ENCODE measurements at regions not wholly inside any gene's neighbourhood (a gene's known extent, or its start where the extent isn't known, plus 50 kb on each side); places are given as distances from the start of the nearest gene placed in this dataset.

- WGBS, 2 donors: 21 to 45% methylated on average over 1 of the region's 1 CpG
- ATAC-seq (ENCODE audit: low FRiP score in 2 of 2) (no peak), DNase-seq (no peak)
- H3K4me3 ChIP-seq: no peak overlapping the region
- H3K27me3 ChIP-seq: no peaks in the 10 kb centered on the region
- no peak for TF ChIP-seq EP300 (IDR thresholded peaks at IDR 0.05)
- TF ChIP-seq, protein P1, sequence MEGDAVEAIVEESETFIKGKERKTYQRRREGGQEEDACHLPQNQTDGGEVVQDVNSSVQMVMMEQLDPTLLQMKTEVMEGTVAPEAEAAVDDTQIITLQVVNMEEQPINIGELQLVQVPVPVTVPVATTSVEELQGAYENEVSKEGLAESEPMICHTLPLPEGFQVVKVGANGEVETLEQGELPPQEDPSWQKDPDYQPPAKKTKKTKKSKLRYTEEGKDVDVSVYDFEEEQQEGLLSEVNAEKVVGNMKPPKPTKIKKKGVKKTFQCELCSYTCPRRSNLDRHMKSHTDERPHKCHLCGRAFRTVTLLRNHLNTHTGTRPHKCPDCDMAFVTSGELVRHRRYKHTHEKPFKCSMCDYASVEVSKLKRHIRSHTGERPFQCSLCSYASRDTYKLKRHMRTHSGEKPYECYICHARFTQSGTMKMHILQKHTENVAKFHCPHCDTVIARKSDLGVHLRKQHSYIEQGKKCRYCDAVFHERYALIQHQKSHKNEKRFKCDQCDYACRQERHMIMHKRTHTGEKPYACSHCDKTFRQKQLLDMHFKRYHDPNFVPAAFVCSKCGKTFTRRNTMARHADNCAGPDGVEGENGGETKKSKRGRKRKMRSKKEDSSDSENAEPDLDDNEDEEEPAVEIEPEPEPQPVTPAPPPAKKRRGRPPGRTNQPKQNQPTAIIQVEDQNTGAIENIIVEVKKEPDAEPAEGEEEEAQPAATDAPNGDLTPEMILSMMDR (IDR thresholded peaks at IDR 0.05): no peak
- TF ChIP-seq POLR2A (IDR thresholded peaks at IDR 0.05): no peak
- TF ChIP-seq POLR2AphosphoS5 (IDR thresholded peaks at IDR 0.05): no peak
- no peaks in the 10 kb centered on the region for H3K4me1 ChIP-seq
- H3K27ac ChIP-seq: no peak overlapping the region
- H3K36me3 ChIP-seq: no peaks in the 10 kb centered on the region
- H3K9me3 ChIP-seq: no peaks in the 10 kb centered on the region
These were observed 106.2 kb upstream of the DLX6 start for GRCh38 chr7:96899108-96899507.

- 54 to 57% methylated on average over 3 of the region's 3 CpGs for WGBS, 2 donors
- H3K4me3 ChIP-seq: no peak overlapping the region
- H3K36me3 ChIP-seq: no peaks in the 10 kb centered on the region
- no peaks in the 10 kb centered on the region for H3K9me3 ChIP-seq
- ATAC-seq (ENCODE audit: low FRiP score in 2 of 2): no peak
- TF ChIP-seq POLR2A (IDR thresholded peaks at IDR 0.05): no peak
- TF ChIP-seq POLR2AphosphoS5 (IDR thresholded peaks at IDR 0.05): no peak
- no peak for TF ChIP-seq EP300 (IDR thresholded peaks at IDR 0.05)
- TF ChIP-seq, protein P1 (IDR thresholded peaks at IDR 0.05): no peak
- H3K27me3 ChIP-seq: no peaks in the 10 kb centered on the region
- H3K27ac ChIP-seq: no peak overlapping the region
- DNase-seq: no peak
- H3K4me1 ChIP-seq: no peaks in the 10 kb centered on the region
These were observed 103.4 kb upstream of the DLX6 start for GRCh38 chr7:96901822-96902445.

DNA sequence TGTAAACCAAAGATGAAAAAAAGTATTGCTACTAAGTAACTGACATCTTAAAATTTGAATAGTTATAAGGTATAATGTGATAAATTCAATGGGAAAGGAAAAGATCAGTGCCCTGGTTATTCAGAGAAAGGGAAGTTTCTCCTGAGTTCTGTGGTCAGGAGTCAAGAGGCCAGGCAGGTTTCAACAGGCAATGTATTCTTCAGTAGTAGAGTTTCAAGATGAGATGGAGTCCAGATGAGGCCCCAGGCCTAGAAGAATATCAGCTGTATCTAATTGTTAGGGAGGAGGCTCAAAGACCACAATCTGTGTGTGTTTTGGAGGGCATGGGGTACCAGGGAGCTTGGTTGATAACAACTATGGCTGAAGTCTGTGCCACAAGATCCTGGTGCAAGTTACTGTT is 101.4 kb upstream of the DLX6 start:
- Histone ChIP-seq H3K27me3 (no peaks in the 10 kb centered on the region), H3K4me3 (no peak overlapping the region), H3K27ac (no peak overlapping the region), H3K36me3 (no peaks in the 10 kb centered on the region), H3K4me1 (no peaks in the 10 kb centered on the region), H3K9me3 (no peaks in the 10 kb centered on the region)
- no peak for TF ChIP-seq EP300 (IDR thresholded peaks at IDR 0.05)
- TF ChIP-seq, protein P1 (IDR thresholded peaks at IDR 0.05): no peak
- TF ChIP-seq POLR2AphosphoS5 (IDR thresholded peaks at IDR 0.05): no peak
- no peak for TF ChIP-seq POLR2A (IDR thresholded peaks at IDR 0.05)
- DNase-seq: no peak
- no peak for ATAC-seq (ENCODE audit: low FRiP score in 2 of 2)

DNA sequence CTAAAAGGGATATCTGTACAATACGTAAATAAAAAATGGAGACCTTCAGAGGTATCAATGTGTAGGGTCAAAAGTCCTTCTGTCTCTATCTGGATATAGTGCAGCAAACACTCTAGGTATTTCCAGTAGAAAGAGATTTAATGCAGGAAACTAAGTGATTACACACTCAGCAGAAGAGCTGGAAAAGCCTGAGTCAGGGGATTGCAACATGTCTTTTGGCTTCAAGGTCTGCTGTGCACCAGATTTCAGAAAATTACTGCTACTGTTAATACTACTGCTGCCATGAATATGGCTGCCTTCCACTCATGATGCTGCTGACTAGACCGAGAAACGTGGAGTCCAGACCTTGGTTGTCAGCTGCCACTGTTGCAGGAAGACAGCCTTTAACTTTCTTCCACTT is 94.9 kb upstream of the DLX6 start:
- TF ChIP-seq POLR2AphosphoS5 (IDR thresholded peaks at IDR 0.05): no peak
- no peak for TF ChIP-seq POLR2A (IDR thresholded peaks at IDR 0.05)
- no peak for TF ChIP-seq EP300 (IDR thresholded peaks at IDR 0.05)
- H3K36me3 ChIP-seq: no peaks in the 10 kb centered on the region
- no peak for ATAC-seq (ENCODE audit: low FRiP score in 2 of 2)
- no peak for DNase-seq
- H3K4me1 ChIP-seq: no peaks in the 10 kb centered on the region
- H3K27me3 ChIP-seq: no peaks in the 10 kb centered on the region
- H3K9me3 ChIP-seq: no peaks in the 10 kb centered on the region
- H3K4me3 ChIP-seq: no peak overlapping the region
- no peak overlapping the region for H3K27ac ChIP-seq
- WGBS, 2 donors: 84 to 88% methylated on average over 3 of the region's 3 CpGs

DNA sequence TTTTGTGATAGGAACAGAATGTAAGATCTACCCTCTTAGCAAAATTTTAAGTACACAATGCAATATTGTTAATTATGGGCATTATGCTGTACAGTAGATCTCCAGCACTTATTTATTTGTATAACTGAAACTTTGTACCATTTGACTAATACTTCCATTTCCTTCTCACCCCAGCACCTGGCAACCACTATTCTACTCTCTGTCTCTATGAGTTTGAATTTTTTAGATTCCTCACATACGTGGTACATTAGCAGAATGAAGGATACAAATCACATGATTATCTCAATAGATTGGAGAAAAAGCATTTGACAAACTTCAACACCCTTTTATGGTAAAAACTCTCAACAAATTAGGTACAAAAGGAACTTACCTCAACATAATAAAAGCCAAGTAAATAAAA is 90.3 kb upstream of the DLX6 start:
- Histone ChIP-seq H3K9me3 (no peaks in the 10 kb centered on the region), H3K36me3 (no peaks in the 10 kb centered on the region), H3K27ac (no peak overlapping the region), H3K4me1 (no peaks in the 10 kb centered on the region), H3K27me3 (no peaks in the 10 kb centered on the region), H3K4me3 (no peak overlapping the region)
- WGBS, 2 donors: 30 to 37% methylated on average over 1 of the region's 1 CpG
- TF ChIP-seq POLR2A (IDR thresholded peaks at IDR 0.05) (no peak), POLR2AphosphoS5 (IDR thresholded peaks at IDR 0.05) (no peak), EP300 (IDR thresholded peaks at IDR 0.05) (no peak)
- TF ChIP-seq, protein P1 (IDR thresholded peaks at IDR 0.05): no peak
- ATAC-seq (ENCODE audit: low FRiP score in 2 of 2) (no peak), DNase-seq (no peak)
